GM19035 (cell line): ENCODE measurements at regions not wholly inside any gene's neighbourhood (a gene's known extent, or its start where the extent isn't known, plus 50 kb on each side); places are given as distances from the start of the nearest gene placed in this dataset.

Experiments used
- ATAC-seq: cut with Tn5 transposase; IDR thresholded peaks from one replicate; pipeline ENCODE4 v1.9.1; 2021; ENCODE audit not compliant: unreplicated experiment

DNA sequence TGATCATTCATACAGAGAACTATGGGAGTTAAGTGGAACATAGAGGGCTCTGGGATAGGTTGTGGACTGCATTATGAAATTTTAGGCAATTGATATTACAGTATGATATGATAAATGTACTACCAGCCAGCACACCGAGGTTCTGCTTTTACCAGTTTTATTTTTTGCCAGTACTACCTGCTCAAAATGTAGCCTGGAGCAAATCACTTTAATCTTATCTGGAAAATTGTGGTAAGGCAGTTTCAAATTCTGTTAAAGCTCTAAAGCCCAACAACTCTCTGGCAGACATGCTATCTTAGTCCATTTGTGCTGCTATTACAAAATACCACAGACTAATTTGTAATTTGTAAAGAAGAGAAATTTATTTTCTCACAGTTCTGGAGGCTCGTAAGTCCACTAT is 474.9 kb upstream of the CWC22 start:
- no peak for ATAC-seq

- ATAC-seq = no peak
Observed at GRCh38 chr2:180478883-180479282, 471.8 kb upstream of the CWC22 start.

DNA sequence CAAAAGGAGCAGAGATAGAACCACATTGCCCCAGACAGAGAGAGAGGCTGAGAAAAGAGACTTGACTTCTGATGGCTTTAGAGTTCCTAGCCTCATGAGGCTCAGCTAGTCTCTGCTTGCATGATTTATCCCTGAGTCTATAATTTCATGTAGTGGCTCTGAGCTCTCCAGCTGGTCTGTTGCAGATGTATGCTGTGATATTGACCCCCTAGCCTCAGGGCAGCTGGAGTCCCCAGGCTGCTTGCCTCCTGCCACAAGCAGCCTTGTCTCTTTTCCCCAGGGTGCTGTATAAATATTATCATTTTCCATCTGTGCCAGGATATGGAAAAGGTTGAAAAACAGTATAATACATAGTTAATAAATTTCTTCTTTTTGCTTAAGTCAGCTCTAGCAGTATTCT is 467.6 kb upstream of the CWC22 start:
- ATAC-seq = no peak

- no peak for ATAC-seq
Observed at GRCh38 chr2:180473456-180473855, 466.4 kb upstream of the CWC22 start.

- no peak for ATAC-seq
Observed at GRCh38 chr2:180472133-180472532, 465.0 kb upstream of the CWC22 start.

- no peak for ATAC-seq
Observed at GRCh38 chr2:180463608-180464007, 456.5 kb upstream of the CWC22 start.

DNA sequence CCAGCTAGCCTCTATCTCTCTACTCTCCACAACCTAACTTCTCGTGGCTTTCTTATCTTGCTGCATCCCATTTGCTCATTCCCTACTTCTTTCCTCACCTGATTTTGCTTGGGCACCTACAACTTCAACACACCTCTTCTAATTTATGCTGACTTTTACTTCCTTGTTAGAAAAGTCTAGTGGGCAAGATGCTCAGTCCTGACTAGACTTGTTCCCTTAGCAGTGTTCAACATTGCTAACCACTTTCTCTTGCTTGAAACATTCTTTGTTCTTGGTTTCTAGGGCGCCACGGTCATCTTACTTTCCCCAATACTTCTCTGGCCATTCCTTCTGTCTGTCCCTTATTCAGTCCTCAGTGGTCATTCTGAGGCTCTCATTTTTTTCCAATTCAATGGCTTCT is 454.7 kb upstream of the CWC22 start:
- ATAC-seq = no peak

DNA sequence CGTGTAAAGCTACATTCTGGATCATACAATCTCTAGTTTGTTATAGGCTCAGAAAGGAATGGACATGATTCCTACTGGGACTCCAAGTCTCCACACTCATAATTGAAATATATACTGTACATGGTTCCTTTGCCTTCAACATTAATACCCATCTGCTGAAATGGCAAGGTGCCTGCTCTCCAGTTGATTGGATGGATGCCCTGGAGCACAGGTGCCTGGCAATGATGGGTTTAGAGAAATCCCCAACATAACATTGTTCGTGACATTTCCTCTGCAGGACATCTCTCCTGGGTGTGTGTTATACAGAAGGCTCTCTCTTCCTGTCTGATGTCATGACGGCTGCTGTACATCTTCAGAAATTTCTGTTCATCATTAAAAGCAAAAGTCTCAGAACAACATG is 449.7 kb upstream of the CWC22 start:
- no peak for ATAC-seq

GRCh38 chr2:180450841-180451240 is 443.7 kb upstream of the CWC22 start:
- ATAC-seq = no peak

GRCh38 chr2:180449171-180449915 is 442.2 kb upstream of the CWC22 start:
- no peak for ATAC-seq

DNA sequence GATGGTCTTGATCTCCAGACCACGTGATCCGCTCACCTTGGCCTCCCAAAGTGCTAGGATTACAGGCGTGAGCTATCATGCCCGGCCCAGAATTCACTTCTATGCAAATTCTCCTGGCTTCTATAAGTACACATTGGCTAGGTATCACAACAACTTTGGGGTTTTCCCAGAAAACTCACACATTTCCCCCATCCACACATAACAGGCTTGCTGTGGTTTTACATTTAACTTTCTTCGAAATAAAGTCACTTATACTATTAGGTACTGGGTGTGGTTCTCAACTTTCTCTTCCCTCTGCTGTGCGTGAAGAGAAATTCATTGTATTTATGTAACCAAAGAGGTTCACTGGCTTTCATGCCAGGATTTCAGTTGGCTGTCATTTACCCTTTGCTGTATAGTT is 439.4 kb upstream of the CWC22 start:
- no peak for ATAC-seq

GRCh38 chr2:180443888-180444287 is 436.8 kb upstream of the CWC22 start:
- no peak for ATAC-seq

DNA sequence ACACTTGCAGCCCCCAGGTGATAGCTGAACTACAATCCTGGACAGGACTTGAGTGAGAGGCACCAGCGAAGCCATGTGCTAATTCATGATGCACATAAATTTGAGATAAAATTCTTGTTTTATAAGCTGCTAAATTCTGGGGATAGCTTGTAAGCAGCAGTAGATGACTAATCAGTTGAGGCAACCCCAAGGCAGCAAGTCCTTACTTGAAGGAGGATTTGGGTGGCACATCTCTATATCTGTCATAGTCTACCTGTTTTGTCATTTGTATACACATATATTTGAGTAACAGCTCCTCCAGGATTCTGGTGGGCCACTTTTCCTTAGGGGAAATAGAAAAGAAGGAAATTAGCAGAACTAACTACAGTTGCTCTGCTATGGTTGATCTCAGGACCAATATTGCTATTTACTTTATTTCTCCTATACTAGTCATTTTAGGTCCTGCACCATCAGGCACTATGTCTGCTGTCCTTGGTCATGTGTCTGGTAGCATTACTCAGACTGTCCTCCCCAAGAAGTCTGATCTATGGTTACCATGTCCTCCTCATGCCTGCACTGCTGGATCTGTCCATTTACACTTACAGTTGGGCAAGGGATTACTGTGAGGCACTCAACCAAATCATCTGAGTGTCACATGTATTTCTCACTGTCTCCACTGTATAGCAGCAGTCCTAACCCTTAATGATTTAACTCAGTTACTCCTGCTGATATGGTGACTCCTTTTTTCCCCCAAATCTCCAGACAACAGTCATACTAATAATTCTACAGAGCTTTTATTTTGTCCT is 436.0 kb upstream of the CWC22 start:
- ATAC-seq = no peak

GRCh38 chr2:180419212-180419611 is 412.1 kb upstream of the CWC22 start:
- ATAC-seq = no peak

GRCh38 chr2:180416627-180417026 is 409.5 kb upstream of the CWC22 start:
- ATAC-seq = no peak

DNA sequence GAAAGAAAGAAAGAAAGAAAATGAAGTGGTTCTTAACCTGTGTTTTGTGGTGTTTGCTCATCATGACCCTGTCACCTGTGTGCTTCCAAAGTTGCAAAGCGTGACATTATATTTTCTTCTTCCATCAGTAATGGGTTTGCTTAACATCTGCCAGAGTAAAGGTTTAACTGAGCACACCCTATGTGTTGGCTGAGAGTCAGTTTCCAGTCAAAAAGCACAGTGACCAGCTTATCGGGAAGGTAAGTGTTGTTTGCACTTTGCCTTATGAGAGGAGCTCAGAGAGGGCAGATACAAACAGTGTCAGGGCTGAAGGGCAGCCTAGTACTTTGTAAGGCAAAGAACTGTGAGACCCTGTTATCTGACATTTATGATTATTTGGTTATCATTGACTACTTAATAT is 406.2 kb upstream of the CWC22 start:
- ATAC-seq = no peak

DNA sequence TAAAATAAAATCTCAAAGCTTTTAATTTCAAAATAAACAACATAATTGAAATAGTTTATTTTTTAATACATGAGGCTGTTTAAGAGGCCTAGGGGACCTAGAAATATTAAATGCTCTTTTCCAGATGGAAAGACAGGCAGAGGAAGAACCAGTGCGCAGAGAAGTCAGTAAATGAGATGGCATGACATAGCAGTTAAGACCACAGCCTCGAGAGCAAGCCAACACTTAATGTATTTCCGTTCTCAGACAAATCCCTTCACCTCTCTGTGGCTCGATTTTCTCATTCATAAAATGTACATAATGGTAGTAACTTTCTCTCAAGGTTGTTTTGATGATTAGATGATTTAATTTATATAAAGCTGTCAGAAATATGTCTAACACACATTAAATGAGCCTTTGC is 405.1 kb upstream of the CWC22 start:
- ATAC-seq = no peak

DNA sequence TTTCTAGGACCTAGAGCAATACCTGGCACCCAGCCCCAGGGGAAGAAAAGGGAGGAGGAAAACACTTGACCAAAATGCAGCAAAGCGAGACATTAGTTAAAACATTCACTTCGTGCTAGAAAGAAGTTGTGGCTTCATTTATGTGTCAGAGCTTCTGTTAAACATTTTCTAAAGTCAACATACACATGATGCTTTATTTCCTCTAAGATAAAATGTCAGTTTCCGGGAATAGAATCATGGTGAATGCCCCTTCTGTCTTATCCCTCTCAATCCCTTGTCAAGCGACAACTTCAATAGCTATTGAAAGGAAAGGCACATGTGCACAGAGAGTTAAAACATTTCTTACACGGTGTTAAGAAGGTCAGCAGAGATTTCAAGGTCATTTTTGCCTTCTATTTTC is 404.6 kb upstream of the CWC22 start:
- no peak for ATAC-seq

DNA sequence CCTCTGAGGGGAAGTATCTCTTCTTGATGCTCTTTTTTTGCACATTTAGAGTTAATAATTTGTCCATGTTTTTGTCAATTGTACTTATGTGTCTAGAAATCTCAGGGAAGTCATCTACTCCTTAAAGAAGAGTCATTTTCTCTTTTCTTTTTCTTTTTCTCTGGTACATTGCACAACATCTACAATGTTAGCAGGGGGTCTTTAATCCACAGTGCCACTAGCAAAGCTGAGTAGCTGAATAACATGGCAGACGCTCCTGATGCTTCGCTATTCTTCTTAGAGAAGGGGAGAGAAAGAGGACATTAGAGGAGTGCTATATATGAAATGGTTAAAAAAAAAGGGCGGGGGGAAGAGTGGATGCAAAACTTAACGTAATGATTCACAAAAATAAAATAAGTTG is 399.6 kb upstream of the CWC22 start:
- ATAC-seq = no peak

GRCh38 chr2:180405520-180405919 is 398.4 kb upstream of the CWC22 start:
- ATAC-seq = no peak

DNA sequence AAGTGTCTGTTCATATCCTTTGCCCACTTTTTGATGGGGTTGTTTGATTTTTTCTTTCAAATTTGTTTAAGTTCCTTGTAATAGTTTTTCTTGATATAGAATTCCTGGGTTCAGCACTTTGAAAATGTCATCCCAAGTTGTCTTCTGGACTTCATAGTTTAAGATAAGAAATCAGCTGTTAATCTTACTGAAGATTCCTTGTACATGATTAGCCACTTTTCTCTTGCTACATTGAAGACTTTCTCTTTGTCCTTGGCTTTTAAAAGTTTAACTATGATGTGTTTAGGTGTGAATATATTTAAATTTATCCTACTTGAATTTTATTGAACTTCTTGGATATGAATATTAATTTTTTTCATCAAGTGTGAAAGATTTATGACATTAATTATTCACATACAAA is 387.2 kb upstream of the CWC22 start:
- ATAC-seq = no peak

DNA sequence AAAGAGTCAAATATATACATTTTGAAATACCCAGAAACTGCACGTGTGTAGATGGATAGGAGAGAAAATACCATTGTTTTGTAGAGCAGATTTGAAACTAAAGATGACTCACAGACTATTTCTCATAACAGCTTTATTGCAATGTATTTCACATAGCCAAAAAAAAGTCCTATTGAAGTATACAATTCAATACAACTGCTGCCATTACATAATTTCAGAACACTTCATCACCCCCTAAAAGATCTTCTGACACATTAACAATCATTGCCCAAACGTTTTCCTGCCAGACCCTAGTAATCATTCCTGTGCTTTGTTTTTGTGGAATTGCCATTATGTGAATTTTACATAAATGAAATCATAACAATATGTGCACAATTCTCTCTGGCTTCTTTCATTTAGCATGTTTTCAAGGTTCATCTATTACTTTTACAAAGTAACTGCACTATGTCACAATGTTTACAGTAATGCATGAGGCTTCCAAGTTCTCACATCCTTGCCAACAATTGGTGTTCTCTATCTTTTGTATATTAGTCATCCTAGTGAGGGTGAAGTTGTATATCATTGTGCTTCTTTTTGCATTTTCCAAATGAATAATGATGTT is 378.6 kb upstream of the CWC22 start:
- no peak for ATAC-seq
